Gastroesophageal sphincter (tissue), 4 donors: ENCODE measurements at regions not wholly inside any gene's neighbourhood (a gene's known extent, or its start where the extent isn't known, plus 50 kb on each side); places are given as distances from the start of the nearest gene placed in this dataset.

Source experiments
- ATAC-seq: fragments of 150-250 bp; one replicate; pipeline ENCODE4 v1.9.1; 2016; ENCODE audit warnings: mild to moderate bottlenecking, moderate library complexity
- H3K27ac ChIP-seq, 4 donors: fragments of 200-600 bp; sonication (generic) in 3 of 4; 1 replicate in 3 of 4; 2 replicates in 1 of 4; pipeline ENCODE4 v1.5.1; 2016 to 2019
- H3K27me3 ChIP-seq: fragments of 200-600 bp; sonication (generic); one replicate; pipeline ENCODE4 v1.5.1; 2019
- H3K36me3 ChIP-seq, 2 donors: fragments of 200-600 bp; sonication (generic); one replicate each; pipeline ENCODE4 v1.5.1; 2019; ENCODE audit warnings: control low read depth in 1 of 2
- H3K4me1 ChIP-seq, 3 donors: fragments of 200-600 bp; sonication (generic); 1 replicate in 2 of 3; 2 replicates in 1 of 3; pipeline ENCODE4 v1.5.1; 2016 to 2019; ENCODE audit warnings: control low read depth in 2 of 3
- H3K4me3 ChIP-seq, 2 donors: fragments of 200-600 bp; sonication (generic); one replicate each; pipeline ENCODE4 v1.5.1; 2019; ENCODE audit warnings: mild to moderate bottlenecking in 1 of 2, moderate library complexity in 1 of 2
- H3K9me3 ChIP-seq, 3 donors: fragments of 200-600 bp; sonication (generic); one replicate each; pipeline ENCODE4 v1.5.1; 2017 to 2019; ENCODE audit warnings: control low read depth in 2 of 3
- EP300 ChIP-seq: sonication (generic); formaldehyde crosslinking; IDR thresholded peaks from one replicate; pipeline ENCODE4 v1.6.1; 2017; ENCODE audit warnings: antibody characterized with exemption, mild to moderate bottlenecking
- POLR2A ChIP-seq, 2 donors: fragments of 450-650 bp; IDR thresholded peaks; one replicate each; pipeline ENCODE4 v1.6.1; 2017; ENCODE audit warnings: antibody characterized with exemption in 2 of 2, mild to moderate bottlenecking in 2 of 2, moderate library complexity in 1 of 2
- POLR2AphosphoS5 ChIP-seq: sonication (generic); formaldehyde crosslinking; IDR thresholded peaks from one replicate; pipeline ENCODE4 v1.6.1; 2017; ENCODE audit warnings: antibody characterized with exemption
- WGBS, 2 donors: methylation state at CpG; one replicate each; pipeline ENCODE4 v1.1.5; 2018; ENCODE audit warnings: low coverage in 1 of 2; 5-methylcytosine and 5-hydroxymethylcytosine counted together
- TF ChIP-seq, protein P1 (sequence below), 4 experiments: fragments of 200-600 bp in 2 of 4; fragments of 450-650 bp in 2 of 4; sonication (generic) in 1 of 4; IDR thresholded peaks; one replicate each; pipeline ENCODE4 v1.5.1; 2017 to 2019; ENCODE audit warnings: antibody characterized with exemption in 4 of 4, mild to moderate bottlenecking in 2 of 4, moderate library complexity in 2 of 4

DNA sequence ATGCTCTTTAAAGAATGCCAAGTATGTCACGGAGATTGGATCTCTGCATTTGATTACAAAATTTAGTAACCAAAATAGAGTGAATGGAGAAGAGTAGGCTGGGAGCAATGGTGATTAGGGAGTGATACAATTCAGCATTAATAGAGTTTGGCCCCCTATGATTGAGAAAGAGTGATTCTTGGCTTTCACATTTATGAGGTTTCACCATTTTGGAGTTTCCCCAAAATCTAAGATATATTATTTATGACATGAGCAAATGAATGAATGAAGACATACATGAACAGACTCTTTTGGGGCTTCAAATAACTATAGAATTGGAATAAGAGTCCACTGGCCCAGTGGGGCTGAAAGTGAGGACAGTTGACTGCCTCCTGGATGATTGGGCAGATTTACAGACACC, 255.2 kb downstream of the LPIN1 start:
- no peak overlapping the region for H3K27ac ChIP-seq
- H3K4me3 ChIP-seq = no peak overlapping the region
- ATAC-seq = no peak
- H3K27me3 ChIP-seq = no peaks in the 10 kb centered on the region
- TF ChIP-seq EP300 (no peak), POLR2AphosphoS5 (no peak), POLR2A (IDR thresholded peaks at IDR 0.05) (no peak)
- TF ChIP-seq, protein P1, sequence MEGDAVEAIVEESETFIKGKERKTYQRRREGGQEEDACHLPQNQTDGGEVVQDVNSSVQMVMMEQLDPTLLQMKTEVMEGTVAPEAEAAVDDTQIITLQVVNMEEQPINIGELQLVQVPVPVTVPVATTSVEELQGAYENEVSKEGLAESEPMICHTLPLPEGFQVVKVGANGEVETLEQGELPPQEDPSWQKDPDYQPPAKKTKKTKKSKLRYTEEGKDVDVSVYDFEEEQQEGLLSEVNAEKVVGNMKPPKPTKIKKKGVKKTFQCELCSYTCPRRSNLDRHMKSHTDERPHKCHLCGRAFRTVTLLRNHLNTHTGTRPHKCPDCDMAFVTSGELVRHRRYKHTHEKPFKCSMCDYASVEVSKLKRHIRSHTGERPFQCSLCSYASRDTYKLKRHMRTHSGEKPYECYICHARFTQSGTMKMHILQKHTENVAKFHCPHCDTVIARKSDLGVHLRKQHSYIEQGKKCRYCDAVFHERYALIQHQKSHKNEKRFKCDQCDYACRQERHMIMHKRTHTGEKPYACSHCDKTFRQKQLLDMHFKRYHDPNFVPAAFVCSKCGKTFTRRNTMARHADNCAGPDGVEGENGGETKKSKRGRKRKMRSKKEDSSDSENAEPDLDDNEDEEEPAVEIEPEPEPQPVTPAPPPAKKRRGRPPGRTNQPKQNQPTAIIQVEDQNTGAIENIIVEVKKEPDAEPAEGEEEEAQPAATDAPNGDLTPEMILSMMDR (IDR thresholded peaks at IDR 0.05) = no peak
- no peaks in the 10 kb centered on the region for H3K9me3 ChIP-seq
- WGBS, 2 donors = 71 to 100% methylated on average over 1 of the region's 1 CpG
- H3K36me3 ChIP-seq = no peaks in the 10 kb centered on the region
- H3K4me1 ChIP-seq = peaks cover 0 to 12% (median 0%) of the 10 kb centered on the region in 3 donors

DNA sequence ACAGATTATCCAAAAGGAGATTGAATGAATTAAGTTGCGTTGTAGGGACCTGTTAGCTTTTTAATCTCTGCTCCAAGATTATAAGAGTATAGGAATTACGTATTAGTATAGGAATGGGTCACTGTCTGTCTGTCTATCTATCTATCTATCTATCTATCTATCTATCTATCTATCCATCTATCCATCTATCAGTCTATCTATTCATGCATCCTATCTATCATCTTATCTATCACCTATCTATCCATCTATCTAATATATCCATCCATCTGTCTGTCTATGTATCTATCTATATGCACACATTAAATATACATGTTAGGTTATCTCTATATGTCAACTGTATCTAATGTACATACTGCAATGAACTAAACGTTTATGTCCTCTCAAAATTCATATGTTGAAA, 255.8 kb downstream of the LPIN1 start:
- TF ChIP-seq EP300 (no peak), POLR2AphosphoS5 (no peak), POLR2A (IDR thresholded peaks at IDR 0.05) (no peak)
- TF ChIP-seq, protein P1 (IDR thresholded peaks at IDR 0.05) = no peak
- no peak overlapping the region for H3K4me3 ChIP-seq
- no peaks in the 10 kb centered on the region for H3K27me3 ChIP-seq
- no peaks in the 10 kb centered on the region for H3K9me3 ChIP-seq
- H3K27ac ChIP-seq = no peak overlapping the region
- H3K36me3 ChIP-seq = no peaks in the 10 kb centered on the region
- 52 to 71% methylated on average over 3 of the region's 3 CpGs for WGBS, 2 donors
- peaks cover 0 to 12% (median 0%) of the 10 kb centered on the region in 3 donors for H3K4me1 ChIP-seq
- ATAC-seq = no peak

DNA sequence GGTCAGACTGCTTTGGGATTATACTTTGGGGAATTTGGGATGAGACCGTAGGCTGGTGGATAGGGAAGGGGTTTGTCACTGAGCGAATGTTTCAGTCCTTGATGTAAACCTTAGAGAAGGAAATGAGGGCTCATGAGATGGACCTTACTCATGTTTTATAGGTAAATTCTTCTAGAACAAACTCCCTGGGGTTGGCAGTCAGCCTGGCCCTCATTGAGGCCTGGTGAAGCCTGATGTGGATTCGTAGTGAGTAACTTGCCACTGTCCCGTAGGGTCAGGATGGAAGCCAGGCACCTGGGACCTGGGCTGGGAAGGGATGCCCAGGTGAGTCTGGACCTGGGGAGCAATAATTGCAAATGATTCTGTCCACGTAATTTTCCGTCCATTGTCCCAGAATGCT, 258.3 kb downstream of the LPIN1 start:
- no peak for ATAC-seq
- Histone ChIP-seq H3K27ac (no peak overlapping the region), H3K4me3 (no peak overlapping the region), H3K9me3 (no peaks in the 10 kb centered on the region), H3K36me3 (no peaks in the 10 kb centered on the region), H3K27me3 (no peaks in the 10 kb centered on the region), H3K4me1 (peaks cover 0 to 12% (median 0%) of the 10 kb centered on the region in 3 donors)
- WGBS, 2 donors = 95 to 98% methylated on average over 4 to 5 of the region's 6 CpGs
- TF ChIP-seq POLR2AphosphoS5 (no peak), EP300 (no peak), POLR2A (IDR thresholded peaks at IDR 0.05) (no peak)
- TF ChIP-seq, protein P1 (IDR thresholded peaks at IDR 0.05) = no peak

DNA sequence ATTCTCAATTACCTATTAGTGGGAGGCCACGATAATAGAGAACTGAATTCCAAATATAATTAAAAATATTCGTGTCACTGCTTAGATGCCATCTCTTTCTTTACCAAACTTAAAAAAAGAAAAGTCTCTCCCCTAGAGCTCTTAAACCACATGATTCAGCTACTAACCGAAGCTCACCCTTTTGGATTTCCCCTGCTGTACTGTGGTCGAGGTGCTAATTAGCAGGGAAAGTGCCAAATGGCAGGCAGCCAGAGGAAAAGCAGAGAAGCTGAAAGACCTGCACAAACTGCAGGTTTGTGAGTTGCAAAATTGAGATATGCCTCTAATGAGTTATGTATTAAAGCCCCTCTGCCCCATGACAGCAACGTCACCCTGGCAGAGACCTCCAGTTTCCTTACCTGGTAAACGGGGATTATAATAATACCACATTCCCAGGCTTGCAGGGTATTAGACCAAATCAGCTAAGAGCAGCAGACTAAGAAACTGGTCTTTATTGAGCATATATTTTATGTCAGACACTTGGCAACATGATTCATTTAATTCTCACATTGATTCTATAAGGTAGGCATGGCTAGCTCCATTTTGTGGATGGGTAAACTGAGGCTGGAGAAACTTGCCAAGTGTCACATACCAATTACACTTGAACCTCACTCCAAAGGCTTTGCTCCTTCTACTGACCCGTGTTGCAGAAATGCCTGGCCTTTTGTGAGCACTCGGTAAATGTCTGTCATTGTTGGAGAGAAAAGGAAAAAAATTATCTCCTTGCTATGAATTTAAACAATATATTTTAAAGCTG, 259.7 kb downstream of the LPIN1 start:
- WGBS, 2 donors = 51 to 76% methylated on average over 6 to 7 of the region's 8 CpGs
- H3K27ac ChIP-seq = no peak overlapping the region
- H3K4me1 ChIP-seq = peaks cover 0 to 12% (median 0%) of the 10 kb centered on the region in 3 donors
- H3K9me3 ChIP-seq = no peaks in the 10 kb centered on the region
- no peak for ATAC-seq
- H3K27me3 ChIP-seq = no peaks in the 10 kb centered on the region
- H3K36me3 ChIP-seq = no peaks in the 10 kb centered on the region
- no peak overlapping the region for H3K4me3 ChIP-seq
- no peak for TF ChIP-seq POLR2AphosphoS5
- no peak for TF ChIP-seq EP300
- no peak for TF ChIP-seq POLR2A (IDR thresholded peaks at IDR 0.05)
- TF ChIP-seq, protein P1 (IDR thresholded peaks at IDR 0.05) = no peak

DNA sequence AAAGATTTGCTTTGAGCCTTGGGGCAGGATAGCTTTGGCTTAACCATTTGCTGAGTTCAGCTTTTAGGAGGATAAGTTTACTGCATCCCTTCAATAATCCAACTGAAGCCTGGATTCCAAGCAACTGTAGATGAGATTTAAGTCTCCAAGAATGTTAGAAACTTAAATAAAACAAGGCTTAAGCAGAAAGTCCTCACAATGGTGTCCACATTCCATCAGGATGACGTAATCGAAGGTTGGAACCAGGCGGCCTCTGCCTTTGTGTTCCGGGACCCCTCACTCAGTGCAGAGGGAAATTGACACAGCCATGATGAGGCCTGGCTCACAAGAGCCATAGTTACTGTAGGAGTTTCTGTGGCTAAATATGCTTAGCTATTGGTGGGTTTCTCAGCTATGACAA, 260.4 kb downstream of the LPIN1 start:
- no peak for ATAC-seq
- no peak overlapping the region for H3K27ac ChIP-seq
- WGBS, 2 donors = 28 to 50% methylated on average over 4 of the region's 4 CpGs
- TF ChIP-seq POLR2A (IDR thresholded peaks at IDR 0.05) = no peak
- TF ChIP-seq, protein P1 (IDR thresholded peaks at IDR 0.05) = no peak
- no peak for TF ChIP-seq POLR2AphosphoS5
- TF ChIP-seq EP300 = no peak
- no peaks in the 10 kb centered on the region for H3K9me3 ChIP-seq
- H3K36me3 ChIP-seq = no peaks in the 10 kb centered on the region
- H3K4me3 ChIP-seq = no peak overlapping the region
- H3K27me3 ChIP-seq = no peaks in the 10 kb centered on the region
- H3K4me1 ChIP-seq = peaks cover 0 to 12% (median 0%) of the 10 kb centered on the region in 3 donors
